Breast epithelium (tissue), 4 donors: ENCODE measurements at regions not wholly inside any gene's neighbourhood (a gene's known extent, or its start where the extent isn't known, plus 50 kb on each side); places are given as distances from the start of the nearest gene placed in this dataset.

ENCODE experiments used
- DNase-seq, 2 donors: peaks; one replicate each; pipeline ENCODE4 v3.0.0-alpha.2; 2019; ENCODE audit warnings: low spot score in 2 of 2
- H3K27ac ChIP-seq, 2 donors: fragments of 200-600 bp; sonication (generic) in 1 of 2; one replicate each; pipeline ENCODE4 v1.5.1; 2016 to 2019; ENCODE audit warnings: mild to moderate bottlenecking in 1 of 2
- H3K27me3 ChIP-seq, 2 donors: fragments of 200-600 bp; sonication (generic) in 1 of 2; one replicate each; pipeline versions ENCODE4 v1.5.1 to v1.6.0; 2017 to 2019; ENCODE audit warnings: control low read depth in 1 of 2, mild to moderate bottlenecking in 1 of 2
- H3K36me3 ChIP-seq: fragments of 200-600 bp; one replicate; pipeline ENCODE4 v1.5.1; 2019
- H3K4me1 ChIP-seq, 2 donors: fragments of 200-600 bp; sonication (generic); one replicate each; pipeline ENCODE4 v1.5.1; 2016 to 2019; ENCODE audit warnings: control low read depth in 1 of 2
- H3K4me3 ChIP-seq, 3 donors: fragments of 200-600 bp; sonication (generic); 1 replicate in 2 of 3; 2 replicates in 1 of 3; pipeline ENCODE4 v1.5.1; 2016 to 2019; ENCODE audit warnings: mild to moderate bottlenecking in 3 of 3, moderate library complexity in 2 of 3
- H3K9me3 ChIP-seq, 2 donors: fragments of 200-600 bp; sonication (generic) in 1 of 2; one replicate each; pipeline ENCODE4 v1.5.1; 2016 to 2019; ENCODE audit warnings: control low read depth in 1 of 2
- CTCF ChIP-seq, 3 donors: fragments of 450-650 bp; IDR thresholded peaks; one replicate each; pipeline ENCODE4 v1.5.1; 2016 to 2017; ENCODE audit warnings: antibody characterized with exemption in 3 of 3, mild to moderate bottlenecking in 3 of 3, moderate library complexity in 3 of 3
- POLR2A ChIP-seq: fragments of 450-650 bp; IDR thresholded peaks from one replicate; pipeline ENCODE4 v1.6.1; 2016; ENCODE audit warnings: antibody characterized with exemption, mild to moderate bottlenecking, moderate library complexity
- POLR2AphosphoS5 ChIP-seq, 3 donors: sonication (generic); formaldehyde crosslinking; IDR thresholded peaks; one replicate each; pipeline ENCODE4 v1.6.1; 2017; ENCODE audit warnings: antibody characterized with exemption in 3 of 3
- intact Hi-C: fragments of 100-400 bp; cut with DNase I; formaldehyde crosslinking; loops from one replicate; pipeline ENCODE4 v1.15.1; 2023; ENCODE audit warnings: low total_unique reads

GRCh38 chr16:79278506-79278905, 322.0 kb downstream of the MAF start:
- no peak overlapping the region for H3K27ac ChIP-seq
- H3K9me3 ChIP-seq = no peaks in the 10 kb centered on the region

GRCh38 chr16:79276501-79276900, 324.0 kb downstream of the MAF start:
- Histone ChIP-seq H3K27me3 (no peaks in the 10 kb centered on the region), H3K36me3 (no peaks in the 10 kb centered on the region), H3K9me3 (no peaks in the 10 kb centered on the region), H3K27ac (no peak overlapping the region), H3K4me3 (no peak overlapping the region), H3K4me1 (no peaks in the 10 kb centered on the region)
- no peak for DNase-seq
- TF ChIP-seq POLR2A (no peak), POLR2AphosphoS5 (IDR thresholded peaks at IDR 0.05) (no peak), CTCF (IDR thresholded peaks at IDR 0.05) (no peak)
- intact Hi-C loops = no loop called here

More at GRCh38 chr16:79278506-79278905, 322.0 kb downstream of the MAF start:
- Histone ChIP-seq H3K4me1 (no peaks in the 10 kb centered on the region), H3K36me3 (no peaks in the 10 kb centered on the region), H3K27me3 (no peaks in the 10 kb centered on the region), H3K4me3 (no peak overlapping the region)
- no peak for DNase-seq
- no peak for TF ChIP-seq POLR2AphosphoS5 (IDR thresholded peaks at IDR 0.05)
- no peak for TF ChIP-seq POLR2A
- TF ChIP-seq CTCF (IDR thresholded peaks at IDR 0.05) = no peak
- intact Hi-C loops = no loop called here

- Histone ChIP-seq H3K4me1 (no peaks in the 10 kb centered on the region), H3K9me3 (no peaks in the 10 kb centered on the region), H3K27me3 (no peaks in the 10 kb centered on the region), H3K36me3 (no peaks in the 10 kb centered on the region), H3K27ac (no peak overlapping the region), H3K4me3 (no peak overlapping the region)
- intact Hi-C loops = no loop called here
- no peak for TF ChIP-seq POLR2A
- TF ChIP-seq CTCF (IDR thresholded peaks at IDR 0.05) = no peak
- TF ChIP-seq POLR2AphosphoS5 (IDR thresholded peaks at IDR 0.05) = no peak
- no peak for DNase-seq
These were observed 326.3 kb downstream of the MAF start for GRCh38 chr16:79274264-79274663.

GRCh38 chr16:79272141-79272577, 328.4 kb downstream of the MAF start:
- Histone ChIP-seq H3K27me3 (no peaks in the 10 kb centered on the region), H3K36me3 (no peaks in the 10 kb centered on the region), H3K4me1 (no peaks in the 10 kb centered on the region), H3K9me3 (no peaks in the 10 kb centered on the region), H3K27ac (no peak overlapping the region), H3K4me3 (no peak overlapping the region)
- TF ChIP-seq CTCF (IDR thresholded peaks at IDR 0.05) (no peak), POLR2A (no peak), POLR2AphosphoS5 (IDR thresholded peaks at IDR 0.05) (no peak)
- intact Hi-C loops = loop anchor here (1.0 kb wide), 1 partner anchor 35 kb away; no protein-coding TSS in a partner anchor
- no peak for DNase-seq

GRCh38 chr16:79271583-79271982, 329.0 kb downstream of the MAF start:
- TF ChIP-seq CTCF (IDR thresholded peaks at IDR 0.05) = no peak
- TF ChIP-seq POLR2AphosphoS5 (IDR thresholded peaks at IDR 0.05) = no peak
- no peak for TF ChIP-seq POLR2A
- Histone ChIP-seq H3K36me3 (no peaks in the 10 kb centered on the region), H3K4me3 (no peak overlapping the region), H3K27me3 (no peaks in the 10 kb centered on the region), H3K27ac (no peak overlapping the region), H3K4me1 (no peaks in the 10 kb centered on the region), H3K9me3 (no peaks in the 10 kb centered on the region)
- intact Hi-C loops = no loop called here
- no peak for DNase-seq
